Middle frontal gyrus (tissue), 1 donor: ENCODE measurements at regions not wholly inside any gene's neighbourhood (a gene's known extent, or its start where the extent isn't known, plus 50 kb on each side); places are given as distances from the start of the nearest gene placed in this dataset.
"Not testable (repeated sequence)": the region's sequence is repeated elsewhere in the genome, so short reads cannot be mapped to it uniquely, and the experiment has no call there.

ENCODE experiments used
- DNase-seq: peaks from one replicate; pipeline ENCODE4 v3.0.0-alpha.2; 2015; ENCODE audit warnings: low spot score; ENCODE audit errors: extremely low spot score

DNA sequence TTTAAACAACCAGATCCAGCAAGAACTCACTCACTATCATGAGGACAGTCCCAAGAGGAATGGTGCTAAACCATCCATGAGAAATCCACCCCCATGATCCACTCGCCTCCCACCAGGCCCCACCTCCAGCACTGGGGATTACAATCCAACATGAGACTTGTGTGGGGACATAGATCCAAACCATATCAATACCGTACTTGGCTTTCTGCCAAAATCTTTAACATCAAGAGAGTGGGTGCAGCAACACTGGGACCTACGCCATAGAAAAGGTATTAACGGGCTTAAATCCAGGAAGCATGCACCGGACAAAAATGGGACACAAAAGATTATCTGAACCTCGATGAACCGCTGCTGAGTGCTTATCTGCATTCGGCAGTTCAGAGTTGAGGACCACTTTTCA lies 322.3 kb upstream of the ARID1B start:
- no peak for DNase-seq

DNA sequence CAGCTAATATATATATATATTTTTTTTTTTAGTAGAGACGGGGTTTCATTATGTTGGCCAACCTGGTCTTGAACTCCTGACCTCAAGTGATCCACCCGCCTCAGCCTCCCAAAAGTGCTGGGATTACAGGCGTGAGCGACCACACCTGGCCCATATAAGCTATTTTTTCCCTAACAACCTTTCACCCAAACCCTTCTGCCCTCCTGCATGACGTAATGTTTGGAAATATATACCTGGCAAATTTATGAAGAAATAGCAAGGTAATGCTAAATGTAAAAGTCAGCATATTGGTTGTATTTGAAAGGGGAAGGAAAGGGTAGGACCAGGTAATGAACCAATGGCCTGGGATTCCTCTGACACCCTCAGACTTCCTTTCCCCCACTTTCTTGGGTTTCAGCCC lies 325.5 kb upstream of the ARID1B start:
- DNase-seq: no peak

DNA sequence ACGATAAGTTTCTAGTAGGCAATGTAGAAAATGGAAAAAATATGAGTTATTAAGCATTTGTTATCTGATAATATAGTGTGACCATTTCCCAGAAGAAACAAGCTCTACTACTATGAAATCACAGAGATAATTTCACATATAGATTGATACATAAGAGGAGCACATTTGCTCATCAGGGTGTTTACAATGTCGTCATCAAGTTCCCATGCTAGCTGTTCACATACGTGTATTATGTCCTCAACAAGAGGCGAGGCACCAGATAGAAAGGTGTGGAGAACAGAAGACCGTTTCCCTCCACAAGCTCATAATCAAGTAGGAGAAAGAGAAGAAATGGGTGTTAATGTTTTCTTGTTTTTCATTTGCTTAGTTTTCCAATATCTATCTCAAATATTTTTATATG lies 326.1 kb upstream of the ARID1B start:
- DNase-seq: no peak

DNA sequence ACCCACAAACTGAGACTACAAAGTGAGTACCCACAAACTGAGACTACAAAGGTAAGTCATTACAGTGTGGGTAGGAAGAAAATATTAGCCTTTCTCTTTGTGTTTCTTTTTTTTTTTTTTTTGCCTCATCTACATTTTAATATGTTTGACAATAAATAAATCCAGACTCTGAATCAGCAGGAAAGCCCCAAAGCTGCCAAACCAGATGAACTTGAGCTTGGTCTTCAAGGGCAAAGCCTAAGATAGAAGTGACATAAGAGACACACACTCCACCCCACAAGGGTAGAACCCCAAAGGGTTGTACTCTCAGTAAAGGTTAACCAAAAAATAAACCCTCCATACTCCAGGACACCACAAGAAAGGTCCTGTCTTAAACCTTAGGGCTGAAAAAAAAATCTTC lies 326.8 kb upstream of the ARID1B start:
- no peak for DNase-seq

DNA sequence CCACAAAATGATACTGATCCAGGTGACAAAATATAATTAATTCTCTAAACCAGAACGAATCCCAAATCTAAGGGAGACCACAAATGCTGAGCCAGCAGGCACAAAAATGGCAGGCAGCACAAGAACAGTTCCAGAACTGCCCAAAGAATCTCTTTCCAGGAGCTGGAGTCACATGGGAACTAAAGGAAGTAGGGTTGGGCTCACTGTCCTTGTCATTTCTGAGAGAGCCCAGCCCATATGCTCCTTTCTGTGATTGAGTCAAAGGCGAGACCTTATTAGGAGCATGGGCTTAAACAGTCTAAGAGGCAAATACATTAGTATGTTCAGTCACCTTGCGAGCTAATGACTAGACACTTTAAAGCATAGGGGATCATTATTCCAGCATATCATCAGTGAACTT lies 327.6 kb upstream of the ARID1B start:
- DNase-seq: no peak

DNA sequence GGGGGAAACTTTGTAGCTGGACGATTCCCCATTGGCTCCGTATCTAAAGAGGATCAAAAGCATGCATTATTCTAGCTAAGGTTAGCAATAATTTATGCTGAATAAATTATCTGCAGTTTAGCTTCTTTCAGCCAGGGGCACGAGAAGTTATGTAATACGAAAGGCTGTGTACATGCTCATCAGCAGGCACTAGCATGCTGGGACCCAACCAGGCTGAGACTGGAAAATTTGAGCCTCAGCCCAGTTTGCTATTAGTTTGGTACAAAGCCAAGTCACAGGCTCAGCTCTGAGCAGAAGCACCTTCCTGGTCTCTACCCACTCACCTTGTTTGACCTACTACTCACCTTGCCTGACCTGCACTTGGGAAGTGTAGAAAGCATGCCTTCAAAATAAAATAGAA lies 328.1 kb upstream of the ARID1B start:
- DNase-seq: no peak

DNA sequence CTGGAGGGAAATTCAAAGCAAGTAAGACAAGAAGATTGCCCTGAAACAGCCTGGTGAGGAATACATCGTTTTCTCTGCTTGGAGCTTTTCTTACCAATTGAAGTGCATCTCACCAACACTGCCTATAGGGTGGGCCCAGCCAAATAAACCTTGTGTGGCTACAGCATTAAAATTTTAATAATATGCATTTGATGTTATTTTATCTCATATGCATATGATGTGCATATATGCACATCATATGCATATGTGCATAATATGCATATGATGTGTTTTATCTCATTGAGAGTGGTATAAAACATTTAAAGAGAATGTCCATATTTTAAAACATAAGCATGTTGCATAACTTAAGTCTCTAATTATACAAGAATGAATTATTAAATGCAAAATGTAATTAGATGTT lies 328.6 kb upstream of the ARID1B start:
- no peak for DNase-seq

DNA sequence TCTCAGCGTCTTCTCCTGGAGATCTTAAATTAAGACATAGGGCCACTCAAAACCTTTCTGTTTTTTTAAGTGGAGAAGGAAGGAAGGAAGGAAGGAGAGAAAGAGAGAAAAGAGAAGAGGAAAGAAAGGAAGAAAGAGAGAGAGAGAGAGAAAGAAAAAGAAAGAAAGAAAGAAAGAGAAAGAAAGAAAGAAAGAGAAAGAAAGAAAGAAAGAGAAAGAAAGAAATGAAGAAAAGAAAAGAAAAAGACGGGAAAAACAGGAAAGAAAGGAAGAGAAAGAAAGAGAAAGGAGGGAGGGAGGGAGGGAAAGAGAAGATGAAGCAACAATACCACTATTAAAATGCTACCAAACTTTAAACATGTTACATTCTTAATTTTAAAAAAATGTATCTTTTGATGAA lies 336.5 kb upstream of the ARID1B start:
- DNase-seq: no peak

DNA sequence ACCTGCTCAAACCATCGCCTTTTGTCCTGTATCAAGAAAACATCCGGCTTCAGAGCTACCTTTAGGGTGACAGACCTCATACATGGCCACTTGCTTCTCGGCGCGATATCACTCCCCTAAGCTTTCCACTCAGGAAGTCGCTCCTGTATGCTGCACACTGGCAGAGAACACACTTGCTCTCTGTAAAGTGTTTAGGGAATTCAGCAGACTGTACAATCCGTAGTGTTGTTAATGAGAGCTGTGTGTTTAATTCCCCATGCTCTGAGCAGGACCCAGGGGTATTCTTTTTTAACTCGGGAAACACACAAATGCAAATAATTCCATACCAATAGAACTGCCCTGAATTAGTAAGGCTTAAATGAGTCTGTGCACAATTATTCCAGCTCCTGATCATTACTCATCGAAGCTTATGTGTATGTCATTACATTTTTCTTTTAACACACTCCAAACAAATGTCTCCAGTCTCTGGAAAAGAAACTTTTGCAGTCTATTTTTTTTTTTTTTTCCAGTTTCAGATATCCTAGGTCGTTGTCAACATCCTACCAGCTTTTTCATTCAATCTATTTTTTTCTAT lies 338.7 kb upstream of the ARID1B start:
- DNase-seq: no peak

DNA sequence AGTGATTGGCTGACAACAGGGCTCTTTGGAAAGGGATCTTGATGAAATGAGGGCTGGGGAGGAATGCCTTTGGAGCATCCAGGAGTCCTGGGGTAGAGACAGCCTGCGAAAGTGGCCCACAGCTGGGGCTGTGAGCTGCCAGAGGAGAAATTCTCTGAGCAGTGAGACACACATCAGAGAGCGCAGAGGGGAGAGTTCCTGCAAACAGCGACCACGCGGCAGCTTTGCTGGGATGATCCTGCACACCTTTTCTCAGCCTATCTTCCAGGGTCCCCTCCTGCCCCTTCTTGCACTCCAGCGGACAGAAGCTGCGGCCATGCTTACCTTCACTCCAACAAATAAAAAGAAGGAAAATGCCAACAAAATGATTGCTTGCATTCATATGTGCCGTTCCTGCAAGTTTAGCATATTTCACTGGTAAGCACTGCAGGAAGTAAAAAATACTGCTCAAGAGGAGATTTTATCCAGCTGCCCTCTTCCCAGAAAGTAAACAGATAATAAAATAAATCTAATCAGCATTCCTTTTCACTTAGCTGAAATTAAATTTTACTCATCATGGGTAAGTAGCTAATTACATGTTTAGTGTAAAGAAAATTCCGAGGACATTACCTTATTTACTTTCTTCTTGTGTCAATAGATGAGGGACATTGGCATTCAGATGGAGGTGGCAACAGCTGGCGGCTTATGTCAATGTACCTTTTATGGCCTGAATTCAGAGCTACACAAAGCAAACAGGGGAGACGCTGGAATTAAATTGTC lies 339.9 kb upstream of the ARID1B start:
- DNase-seq: no peak

DNA sequence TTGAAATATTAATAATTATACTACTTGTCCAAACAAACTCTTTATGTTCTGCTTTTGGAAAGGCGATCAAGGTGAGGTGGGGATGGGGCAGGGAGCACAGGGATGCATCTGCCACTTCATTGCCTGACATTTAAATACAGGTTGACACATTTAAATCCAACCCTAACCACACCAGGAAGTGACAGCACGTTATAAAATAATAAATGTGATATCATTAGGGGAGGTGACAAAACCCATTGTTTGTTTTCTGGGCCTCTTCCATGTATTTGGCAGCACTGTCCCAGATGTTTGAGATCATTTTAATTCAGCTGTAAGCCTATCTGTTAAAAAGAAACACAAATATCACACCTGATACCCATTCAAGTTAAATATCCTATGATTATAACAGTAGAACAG lies 342.4 kb upstream of the ARID1B start:
- no peak for DNase-seq

DNA sequence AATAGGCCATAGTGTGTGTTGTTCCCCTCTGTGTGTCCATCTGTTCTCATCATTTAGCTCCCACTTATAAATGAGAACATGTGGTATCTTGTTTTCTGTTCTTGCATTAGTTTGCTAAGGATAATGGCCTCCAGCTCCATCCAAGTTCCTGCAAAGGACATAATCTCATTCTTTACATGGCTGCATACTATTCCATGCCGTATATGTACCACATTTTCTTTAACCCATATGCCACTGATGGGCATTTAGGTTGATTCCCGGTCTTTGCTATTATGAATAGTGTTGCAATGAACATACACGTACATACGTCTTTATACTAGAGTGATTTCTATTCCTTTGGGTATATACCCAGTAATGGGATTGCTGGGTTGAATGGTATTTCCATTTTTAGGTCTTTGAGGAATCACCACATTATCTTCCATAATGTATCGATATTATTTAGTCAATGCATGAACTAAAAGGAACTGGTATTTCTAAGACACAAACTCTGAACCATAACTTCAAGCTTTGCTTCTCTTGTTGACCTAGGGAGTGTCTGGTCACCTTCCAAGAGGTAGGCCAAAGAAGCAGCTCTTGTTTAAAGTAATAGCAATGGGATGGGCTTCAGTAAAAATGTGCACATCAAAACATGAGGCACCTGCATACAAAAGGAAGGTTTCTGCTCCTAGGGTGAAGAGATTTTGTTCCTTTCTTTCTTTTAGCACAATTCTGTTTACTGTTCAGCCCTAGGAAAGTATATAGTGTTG lies 343.0 kb upstream of the ARID1B start:
- DNase-seq: no peak

DNA sequence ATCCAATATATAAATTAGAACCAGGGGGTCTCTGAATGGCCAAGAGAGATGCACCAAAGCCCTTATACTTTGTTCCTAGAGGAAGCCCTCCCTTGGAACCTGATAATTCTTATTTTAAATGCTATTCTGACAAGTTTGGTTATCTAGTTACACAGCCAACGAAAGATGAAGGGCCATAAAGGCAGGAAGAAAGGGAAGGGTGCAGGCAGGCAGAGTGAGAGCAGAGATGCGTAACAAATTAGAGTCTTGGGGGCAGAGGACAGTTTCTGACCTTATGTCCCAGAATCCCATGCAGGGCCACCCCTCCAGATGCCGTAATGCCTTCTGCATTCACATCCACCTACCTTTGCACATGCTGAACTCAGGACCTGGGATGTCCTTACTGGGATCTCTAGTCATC lies 344.6 kb upstream of the ARID1B start:
- DNase-seq: no peak

DNA sequence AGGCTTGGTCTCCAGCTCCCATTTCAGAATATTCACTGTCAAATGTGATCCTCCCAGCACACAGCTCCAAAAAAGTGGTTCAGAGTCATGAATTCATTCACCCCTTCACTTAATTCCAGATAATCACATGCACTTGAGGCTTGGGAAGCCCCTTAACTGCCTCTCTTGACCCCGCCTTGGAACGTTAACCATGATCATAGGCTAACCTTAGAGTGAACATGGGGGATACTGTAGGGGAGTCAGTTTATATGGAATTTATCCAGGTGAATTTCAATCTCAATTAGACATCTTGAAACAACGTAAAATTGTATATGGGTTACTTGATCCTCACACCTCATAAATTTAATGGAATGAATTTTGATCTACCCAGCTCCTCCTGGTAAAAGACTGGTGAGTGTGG lies 346.8 kb upstream of the ARID1B start:
- DNase-seq: no peak

DNA sequence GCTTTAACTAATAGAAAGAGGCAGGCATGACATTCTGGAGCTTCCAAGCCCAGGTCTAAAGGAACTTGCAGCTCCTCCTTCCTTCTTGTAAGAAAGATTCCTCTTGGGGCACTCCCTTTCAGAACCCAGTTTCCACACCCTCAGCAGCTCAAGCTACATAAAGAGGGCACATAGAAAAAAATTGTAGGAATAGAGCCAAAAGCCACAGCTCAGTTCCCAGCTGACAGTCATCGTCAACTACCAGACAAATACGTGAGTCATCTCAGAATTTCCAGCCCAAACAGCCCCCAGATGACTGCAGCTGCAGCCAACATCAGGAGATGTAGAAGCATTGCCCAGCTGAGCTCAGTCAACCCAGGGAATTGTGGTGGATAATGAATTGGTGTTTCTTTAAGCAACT lies 349.8 kb upstream of the ARID1B start:
- no peak for DNase-seq

DNA sequence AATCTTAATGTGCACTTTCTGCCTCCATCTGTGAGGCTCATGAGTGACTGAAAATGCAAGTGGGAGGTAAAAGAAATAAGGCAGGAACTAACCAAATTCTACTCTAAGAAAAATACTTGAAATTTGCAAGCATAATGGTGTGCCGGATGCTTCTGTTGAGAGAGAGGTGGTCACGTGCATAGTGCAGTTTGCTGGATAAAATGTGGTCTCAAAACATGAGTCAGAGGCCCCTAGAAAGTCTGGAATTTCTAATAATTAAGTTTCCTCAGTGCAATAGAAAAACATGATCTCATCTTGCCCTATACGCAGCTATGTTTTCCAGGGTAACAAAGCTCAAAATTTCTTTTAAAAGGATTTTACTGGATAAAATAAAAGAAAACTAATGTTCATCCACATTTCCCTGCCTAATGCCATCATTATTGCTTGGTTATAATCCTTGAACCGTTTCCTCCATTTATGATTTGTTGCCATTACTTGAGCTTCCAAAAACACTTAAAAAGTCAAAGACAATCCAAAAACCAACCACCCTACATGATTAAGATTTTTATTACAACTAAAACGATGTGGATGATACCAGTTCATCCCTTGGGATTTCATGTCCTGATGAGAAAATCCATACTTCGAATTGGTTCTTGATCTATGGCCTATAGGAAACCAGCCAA lies 351.7 kb upstream of the ARID1B start:
- DNase-seq: no peak

DNA sequence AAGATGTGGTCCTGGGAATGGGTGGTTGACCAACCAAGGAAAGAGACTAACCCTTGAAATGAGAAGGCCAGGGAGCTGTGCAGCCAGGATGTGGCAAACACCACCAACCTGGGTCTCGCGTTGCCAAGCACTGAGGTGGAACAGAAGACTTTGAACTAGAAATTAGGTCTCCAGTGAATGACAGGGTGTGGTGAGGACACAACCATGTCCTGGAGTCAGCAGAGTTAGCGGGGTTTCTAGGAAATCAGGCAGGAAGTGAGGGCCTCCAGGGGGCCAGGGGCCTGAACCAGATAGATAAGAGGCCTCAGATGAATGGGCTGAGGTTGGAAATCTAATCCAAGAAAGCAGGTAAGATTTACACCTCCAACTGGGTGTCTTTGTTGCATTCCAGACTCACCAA lies 353.3 kb upstream of the ARID1B start:
- no peak for DNase-seq

DNA sequence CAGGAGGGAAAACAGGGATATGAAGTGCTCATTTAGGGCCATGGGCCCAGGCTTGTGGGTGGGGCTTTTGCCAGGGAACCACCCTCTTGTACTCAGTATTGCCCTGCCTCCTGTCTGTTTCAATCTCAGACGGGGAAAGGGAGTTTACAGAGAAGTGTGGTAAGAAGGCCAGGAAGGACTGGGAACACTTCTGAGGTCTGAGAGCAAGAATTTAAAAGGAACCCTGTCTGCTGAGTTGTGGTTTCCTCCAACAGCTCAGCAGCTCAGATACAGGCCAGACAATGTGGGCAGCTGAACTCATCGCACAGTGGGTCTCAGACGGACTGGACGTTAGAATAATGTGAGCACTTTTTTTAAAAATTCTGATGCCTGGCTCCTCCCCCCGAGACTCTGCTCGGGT lies 354.1 kb upstream of the ARID1B start:
- DNase-seq: no peak

DNA sequence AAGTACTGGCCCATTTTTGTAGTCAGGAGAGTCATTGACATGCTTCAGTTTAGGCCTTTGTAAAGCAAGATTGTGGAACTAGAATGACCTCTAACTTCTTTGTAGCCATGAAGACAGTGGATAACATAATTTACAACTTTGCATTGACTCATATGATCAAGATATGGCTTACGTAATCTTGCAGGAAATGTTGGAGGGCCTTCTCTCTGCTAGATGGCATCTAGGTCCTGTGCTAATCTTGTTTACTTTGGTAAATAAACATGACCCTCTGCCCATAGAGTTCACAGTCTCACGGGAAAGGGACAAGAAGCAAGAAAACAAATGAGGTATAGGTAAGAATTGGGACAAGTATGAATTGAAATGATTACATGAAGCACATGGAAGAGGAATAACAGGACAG lies 355.2 kb upstream of the ARID1B start:
- no peak for DNase-seq

DNA sequence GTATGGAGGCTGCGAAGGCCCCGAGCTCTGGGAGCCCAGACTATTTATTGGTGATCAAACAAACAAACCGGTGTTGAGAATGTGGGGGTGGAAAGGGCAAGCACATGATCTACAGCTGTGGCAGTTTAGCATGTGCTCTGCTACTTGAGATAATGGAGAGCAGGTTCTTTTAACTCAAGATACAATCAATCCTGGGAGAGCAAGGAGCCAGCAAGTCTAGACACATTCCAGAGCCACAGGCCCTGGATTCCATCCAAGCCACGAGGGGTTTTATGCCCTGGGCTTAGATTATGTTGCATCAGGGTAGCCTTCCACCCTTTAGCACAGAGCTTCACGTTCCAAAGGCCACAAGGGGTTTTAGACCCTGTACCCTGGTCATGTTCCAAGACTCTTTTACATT lies 355.9 kb upstream of the ARID1B start:
- DNase-seq: not testable (repeated sequence)

DNA sequence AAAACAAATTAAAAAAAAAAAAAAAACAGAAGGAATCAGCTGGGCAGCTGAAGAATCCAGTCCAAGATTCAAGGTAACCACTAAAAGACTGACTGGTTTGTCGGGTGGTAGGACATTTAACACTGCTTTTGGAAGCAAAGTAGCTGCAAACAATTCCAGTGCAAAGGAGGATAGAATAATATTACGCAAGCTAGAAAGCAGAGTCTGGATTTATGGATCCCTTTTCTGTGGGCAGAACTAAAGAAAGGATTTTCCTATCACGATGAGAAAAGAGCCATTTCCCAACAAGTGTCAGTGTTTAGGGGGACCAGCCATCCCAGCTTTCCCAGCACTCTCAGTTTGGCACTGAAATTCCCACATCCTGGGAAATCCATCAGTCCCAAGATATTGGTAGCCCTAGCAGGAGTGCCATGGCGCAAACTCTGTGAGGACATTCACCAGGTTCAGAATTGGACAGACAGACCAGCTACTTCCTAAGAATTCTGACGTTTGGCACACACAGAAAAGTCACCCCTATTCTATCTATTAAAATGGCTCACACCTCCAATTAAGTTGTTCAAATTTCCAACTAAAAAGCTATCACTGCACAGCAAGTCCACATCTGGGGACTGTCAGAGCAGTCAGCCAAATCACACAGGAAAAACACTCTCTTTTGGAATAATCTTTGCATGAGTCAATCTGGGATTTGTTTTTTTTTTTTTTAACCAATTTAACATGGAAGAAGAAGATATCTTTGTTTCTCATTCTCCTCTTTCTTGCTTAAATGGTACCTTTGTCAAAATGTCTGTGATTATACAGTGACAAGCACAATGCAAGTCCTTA lies 356.8 kb upstream of the ARID1B start:
- no peak for DNase-seq
